ENCODE measurements at regions not wholly inside any gene's neighbourhood (a gene's known extent, or its start where the extent isn't known, plus 50 kb on each side); places are given as distances from the start of the nearest gene placed in this dataset.

- POLR2A ChIA-PET (ENCODE audit: unreplicated experiment): no interaction called here
- H2BK5ac ChIP-seq (ENCODE audit: low read depth, low read length, poor library complexity, severe bottlenecking): no peak overlapping the region
- WGBS, 2 experiments (ENCODE audit: extremely low coverage in 2 of 2, insufficient read length in 1 of 2): 67% methylated on average over 2 of the region's 18 CpGs; no CpG with 5 or more reads in 1 of the 2 experiments
Measured at GRCh38 chr14:99062772-99063418, 209.1 kb downstream of the BCL11B start.

More at GRCh38 chr14:99062772-99063418, 209.1 kb downstream of the BCL11B start:
- BruUV-seq (replicated peaks): no TSS peak
- no peak overlapping the region for H2AK5ac ChIP-seq (ENCODE audit: low read depth, low read length)
- no peaks in the 10 kb centered on the region for H3K9me1 ChIP-seq (ENCODE audit: insufficient read depth, low read length)
- H4K8ac ChIP-seq (ENCODE audit: low read depth in 2 of 2, low read length in 2 of 2): no peak overlapping the region
- intact Hi-C loops (cut with micrococcal nuclease) (no loop called here), dilution Hi-C loops (cut with HindIII; ENCODE audit: low sequenced_read_pairs, unreplicated experiment) (no loop called here), in situ Hi-C loops (cut with MboI; ENCODE audit: low sequenced_read_pairs) (no loop called here)
- CTCF ChIA-PET: no interaction called here
- no peak overlapping the region for H2BK20ac ChIP-seq (ENCODE audit: low read depth, low read length)
- no peak overlapping the region for H4K91ac ChIP-seq (ENCODE audit: insufficient read depth, low read depth, low read length)
- no peak overlapping the region for H3K14ac ChIP-seq (replicated peaks; ENCODE audit: low read depth, low read length)
- H3K9me3 ChIP-seq (ENCODE audit: control insufficient read depth, insufficient read depth, low read length): peaks cover 50% of the 10 kb centered on the region
- no peak overlapping the region for H3K4me3 ChIP-seq (ENCODE audit: insufficient read depth, low read depth, low read length)
- no peak overlapping the region for H3K4ac ChIP-seq (ENCODE audit: low read depth, low read length)
- no peaks in the 10 kb centered on the region for H3K36me3 ChIP-seq (ENCODE audit: control insufficient read depth, insufficient read depth, low read length)
- H3K9ac ChIP-seq (ENCODE audit: low read depth, low read length): no peak overlapping the region
- no peak overlapping the region for H4K5ac ChIP-seq (ENCODE audit: low read depth, low read length)
- no peak overlapping the region for H3K4me2 ChIP-seq (ENCODE audit: low read depth, low read length)
- DNase-seq: no peak
- H2AK9ac ChIP-seq (replicated peaks; ENCODE audit: low read depth, low read length, poor library complexity): no peak overlapping the region
- no peak overlapping the region for H2AFZ ChIP-seq (replicated peaks; ENCODE audit: low read length, poor library complexity)
- no peaks in the 10 kb centered on the region for H3K27me3 ChIP-seq (ENCODE audit: control insufficient read depth, insufficient read depth, low read length)
- no peak for TF ChIP-seq BHLHE40 (IDR thresholded peaks at IDR 0.05; ENCODE audit: low read depth, low read length)
- H2BK15ac ChIP-seq (ENCODE audit: low read depth, low read length): no peak overlapping the region
- no peak overlapping the region for H3K23ac ChIP-seq (ENCODE audit: low read depth, low read length)
- no peak for ATAC-seq (ENCODE audit: low read depth)
- no peaks in the 10 kb centered on the region for H3K79me1 ChIP-seq (ENCODE audit: low read depth in 1 of 2, low read length in 2 of 2)
- no peaks in the 10 kb centered on the region for H4K20me1 ChIP-seq (ENCODE audit: insufficient read depth, low read length)
- no peak overlapping the region for H3K27ac ChIP-seq (ENCODE audit: insufficient read depth, low read length)
- no peak overlapping the region for H3K56ac ChIP-seq (ENCODE audit: extremely low read depth, insufficient read depth, low read length)
- no peak overlapping the region for H2BK120ac ChIP-seq (ENCODE audit: low read depth, low read length)
- H3K18ac ChIP-seq (ENCODE audit: low read depth, low read length): no peak overlapping the region
- H3K4me1 ChIP-seq (ENCODE audit: control insufficient read depth, insufficient read depth, low read length): no peaks in the 10 kb centered on the region

All from IMR-90 (cell line).